KMS-11 (cell line): ENCODE measurements at regions not wholly inside any gene's neighbourhood (a gene's known extent, or its start where the extent isn't known, plus 50 kb on each side); places are given as distances from the start of the nearest gene placed in this dataset.

ENCODE experiments used
- H2AFZ ChIP-seq: fragments of 200-600 bp; sonication (generic); 2 replicates; pipeline ENCODE4 v1.6.1; 2016; ENCODE audit warnings: antibody characterized with exemption, mixed run types, low read depth
- H3K27ac ChIP-seq: fragments of 200-600 bp; sonication (generic); 2 replicates; pipeline ENCODE4 v1.6.1; 2016; ENCODE audit warnings: mild to moderate bottlenecking, mixed run types
- H3K27me3 ChIP-seq: fragments of 200-600 bp; sonication (generic); 2 replicates; pipeline ENCODE4 v1.6.1; 2017; ENCODE audit warnings: mild to moderate bottlenecking, low read depth, mixed run types, moderate library complexity; ENCODE audit not compliant: insufficient read depth
- H3K36me3 ChIP-seq: fragments of 200-600 bp; sonication (generic); 2 replicates; pipeline ENCODE4 v1.6.1; 2017; ENCODE audit warnings: mild to moderate bottlenecking, mixed run types; ENCODE audit not compliant: insufficient read depth
- H3K4me1 ChIP-seq: fragments of 200-600 bp; sonication (generic); 2 replicates; pipeline ENCODE4 v1.6.1; 2016; ENCODE audit warnings: mild to moderate bottlenecking, low read depth, mixed run types; ENCODE audit not compliant: poor library complexity, severe bottlenecking
- H3K4me2 ChIP-seq: fragments of 200-600 bp; sonication (generic); 2 replicates; pipeline ENCODE4 v1.7.0; 2016; ENCODE audit warnings: mild to moderate bottlenecking, mixed run types
- H3K4me3 ChIP-seq: fragments of 200-600 bp; sonication (generic); IDR thresholded peaks from 2 replicates; pipeline ENCODE4 v1.6.1; 2017; ENCODE audit warnings: low read depth, low read length, mixed read lengths; ENCODE audit not compliant: insufficient read depth
- H3K79me2 ChIP-seq: fragments of 200-600 bp; sonication (generic); 2 replicates; pipeline ENCODE4 v1.6.1; 2016; ENCODE audit warnings: low read depth, mixed run types; ENCODE audit not compliant: insufficient read depth
- H3K9ac ChIP-seq: fragments of 200-600 bp; sonication (generic); 2 replicates; pipeline ENCODE4 v1.6.1; 2016; ENCODE audit warnings: mild to moderate bottlenecking, mixed run types
- H4K20me1 ChIP-seq: fragments of 200-600 bp; sonication (generic); 2 replicates; pipeline ENCODE4 v1.6.1; 2016; ENCODE audit warnings: mild to moderate bottlenecking, mixed run types; ENCODE audit not compliant: insufficient read depth
- TF ChIP-seq, protein P1 (sequence below): fragments of 200-600 bp; sonication (generic); conservative IDR thresholded peaks from 2 replicates; pipeline ENCODE4 v1.6.1; 2017; ENCODE audit warnings: low read depth, mild to moderate bottlenecking, antibody characterized with exemption, low read length, moderate library complexity, mixed read lengths

- H4K20me1 ChIP-seq = no peaks in the 10 kb centered on the region
- no peaks in the 10 kb centered on the region for H3K36me3 ChIP-seq
- no peak overlapping the region for H3K27ac ChIP-seq
- H3K9ac ChIP-seq = no peak overlapping the region
- no peak overlapping the region for H2AFZ ChIP-seq
- H3K4me3 ChIP-seq = no peak overlapping the region
- no peaks in the 10 kb centered on the region for H3K27me3 ChIP-seq
- H3K79me2 ChIP-seq = no peaks in the 10 kb centered on the region
- TF ChIP-seq, protein P1, sequence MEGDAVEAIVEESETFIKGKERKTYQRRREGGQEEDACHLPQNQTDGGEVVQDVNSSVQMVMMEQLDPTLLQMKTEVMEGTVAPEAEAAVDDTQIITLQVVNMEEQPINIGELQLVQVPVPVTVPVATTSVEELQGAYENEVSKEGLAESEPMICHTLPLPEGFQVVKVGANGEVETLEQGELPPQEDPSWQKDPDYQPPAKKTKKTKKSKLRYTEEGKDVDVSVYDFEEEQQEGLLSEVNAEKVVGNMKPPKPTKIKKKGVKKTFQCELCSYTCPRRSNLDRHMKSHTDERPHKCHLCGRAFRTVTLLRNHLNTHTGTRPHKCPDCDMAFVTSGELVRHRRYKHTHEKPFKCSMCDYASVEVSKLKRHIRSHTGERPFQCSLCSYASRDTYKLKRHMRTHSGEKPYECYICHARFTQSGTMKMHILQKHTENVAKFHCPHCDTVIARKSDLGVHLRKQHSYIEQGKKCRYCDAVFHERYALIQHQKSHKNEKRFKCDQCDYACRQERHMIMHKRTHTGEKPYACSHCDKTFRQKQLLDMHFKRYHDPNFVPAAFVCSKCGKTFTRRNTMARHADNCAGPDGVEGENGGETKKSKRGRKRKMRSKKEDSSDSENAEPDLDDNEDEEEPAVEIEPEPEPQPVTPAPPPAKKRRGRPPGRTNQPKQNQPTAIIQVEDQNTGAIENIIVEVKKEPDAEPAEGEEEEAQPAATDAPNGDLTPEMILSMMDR = no peak
- no peaks in the 10 kb centered on the region for H3K4me1 ChIP-seq
- H3K4me2 ChIP-seq = no peak overlapping the region
These were observed 83.7 kb upstream of the RASGRP1 start for GRCh38 chr15:38648121-38648843.

DNA sequence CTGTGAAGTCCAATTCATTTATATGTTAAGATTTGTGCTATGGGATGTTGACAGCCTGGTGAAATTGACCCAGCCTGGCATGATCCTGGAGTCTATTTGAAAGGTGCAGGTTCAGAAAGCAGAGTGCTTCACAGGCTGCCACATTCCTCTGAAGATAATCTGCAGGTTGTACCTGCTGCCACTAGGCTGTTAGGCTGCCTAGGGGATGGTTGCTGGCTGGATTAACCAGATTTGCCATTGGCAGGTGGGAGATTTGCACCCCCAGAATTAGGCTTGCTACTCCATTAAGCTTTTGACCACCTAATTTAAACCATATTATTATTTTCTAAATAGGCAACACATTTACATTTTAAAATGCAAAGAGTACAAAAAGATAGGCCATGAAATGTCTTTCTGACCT, 85.8 kb upstream of the RASGRP1 start:
- Histone ChIP-seq H3K36me3 (no peaks in the 10 kb centered on the region), H3K79me2 (no peaks in the 10 kb centered on the region), H3K4me2 (no peak overlapping the region), H3K4me1 (no peaks in the 10 kb centered on the region), H3K9ac (no peak overlapping the region), H4K20me1 (no peaks in the 10 kb centered on the region), H3K27ac (no peak overlapping the region), H2AFZ (no peak overlapping the region), H3K4me3 (no peak overlapping the region), H3K27me3 (no peaks in the 10 kb centered on the region)
- TF ChIP-seq, protein P1 = no peak

- no peaks in the 10 kb centered on the region for H3K36me3 ChIP-seq
- H3K9ac ChIP-seq = no peak overlapping the region
- H3K4me2 ChIP-seq = no peak overlapping the region
- no peaks in the 10 kb centered on the region for H3K79me2 ChIP-seq
- no peaks in the 10 kb centered on the region for H3K27me3 ChIP-seq
- TF ChIP-seq, protein P1 = no peak
- H3K4me1 ChIP-seq = no peaks in the 10 kb centered on the region
- H3K27ac ChIP-seq = no peak overlapping the region
- no peak overlapping the region for H2AFZ ChIP-seq
- H3K4me3 ChIP-seq = no peak overlapping the region
- H4K20me1 ChIP-seq = no peaks in the 10 kb centered on the region
These were observed 86.3 kb upstream of the RASGRP1 start for GRCh38 chr15:38650936-38651327.

- H3K27ac ChIP-seq = no peak overlapping the region
- no peak overlapping the region for H2AFZ ChIP-seq
- no peak overlapping the region for H3K4me2 ChIP-seq
- TF ChIP-seq, protein P1 = no peak
- H3K27me3 ChIP-seq = no peaks in the 10 kb centered on the region
- no peak overlapping the region for H3K9ac ChIP-seq
- H3K36me3 ChIP-seq = no peaks in the 10 kb centered on the region
- no peaks in the 10 kb centered on the region for H4K20me1 ChIP-seq
- no peak overlapping the region for H3K4me3 ChIP-seq
- H3K79me2 ChIP-seq = no peaks in the 10 kb centered on the region
- no peaks in the 10 kb centered on the region for H3K4me1 ChIP-seq
These were observed 86.9 kb upstream of the RASGRP1 start for GRCh38 chr15:38651328-38652038.
